ENCODE measurements at regions not wholly inside any gene's neighbourhood (a gene's known extent, or its start where the extent isn't known, plus 50 kb on each side); places are given as distances from the start of the nearest gene placed in this dataset.
"Not testable (repeated sequence)": the region's sequence is repeated elsewhere in the genome, so short reads cannot be mapped to it uniquely, and the experiment has no call there.

DNA sequence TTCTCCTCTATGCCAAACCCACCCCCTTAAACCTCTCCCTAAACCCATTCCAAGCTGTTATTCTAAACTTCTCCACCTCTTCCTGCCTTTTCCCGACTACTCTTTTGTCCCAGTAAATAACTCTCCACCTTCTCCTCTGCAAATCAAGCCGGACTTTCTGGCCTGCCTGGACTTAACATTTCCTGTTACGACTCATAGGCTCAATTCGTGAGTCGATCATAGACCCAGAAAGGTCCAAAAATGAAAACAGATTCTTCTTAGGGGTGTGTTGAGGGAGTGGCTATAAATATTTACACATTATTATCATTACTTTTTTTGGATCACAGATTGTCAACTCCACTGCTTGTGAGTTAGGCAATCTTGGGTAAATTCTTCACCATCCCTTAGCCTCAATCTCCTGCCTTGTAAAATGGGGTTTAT is 59.0 kb upstream of the HABP2 start:
- DNase-seq (ENCODE audit: low spot score) = no peak
- intact Hi-C loops (cut with DNase I) = no loop called here

DNA sequence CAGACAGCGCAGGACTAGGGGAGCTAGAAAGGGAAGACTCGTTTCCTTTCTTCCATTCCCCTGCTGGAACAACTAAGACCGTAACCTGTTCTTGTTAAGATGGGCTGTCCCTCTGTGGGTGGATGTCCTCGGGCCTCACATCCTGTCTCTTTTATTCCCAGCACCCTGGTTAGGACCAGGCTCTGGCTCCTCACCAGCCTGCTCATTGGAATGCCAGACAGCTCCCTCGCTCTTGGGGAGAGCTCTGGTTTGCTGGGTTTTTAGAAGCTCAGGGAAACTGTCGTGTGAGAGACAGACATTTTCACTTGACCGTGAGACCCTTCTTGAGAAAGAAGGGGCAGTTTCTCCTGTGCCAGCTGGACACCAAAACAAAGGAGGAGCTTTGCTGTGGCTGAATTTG is 58.1 kb upstream of the HABP2 start:
- no peak for DNase-seq (ENCODE audit: low spot score)
- intact Hi-C loops (cut with DNase I) = no loop called here

DNA sequence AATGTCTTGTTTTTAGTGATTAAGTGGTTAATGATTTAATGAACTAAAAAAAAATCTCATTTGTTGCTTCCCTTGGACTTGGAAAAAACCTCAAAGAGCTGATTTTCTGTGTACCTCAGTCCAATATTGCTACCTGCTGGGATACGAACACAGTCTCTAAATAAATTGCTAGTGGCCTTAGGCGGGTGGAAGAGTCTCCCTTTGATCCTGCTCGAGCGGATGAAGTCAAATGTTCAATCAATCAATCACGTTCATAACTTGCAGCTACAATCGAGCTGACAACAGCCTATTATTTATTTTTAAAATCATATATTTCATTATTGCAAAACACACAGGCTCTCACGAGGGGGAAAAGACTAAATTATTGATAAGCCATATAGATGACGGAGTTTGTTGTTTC is 57.3 kb upstream of the HABP2 start:
- intact Hi-C loops (cut with DNase I) = no loop called here
- DNase-seq (ENCODE audit: low spot score) = no peak

DNA sequence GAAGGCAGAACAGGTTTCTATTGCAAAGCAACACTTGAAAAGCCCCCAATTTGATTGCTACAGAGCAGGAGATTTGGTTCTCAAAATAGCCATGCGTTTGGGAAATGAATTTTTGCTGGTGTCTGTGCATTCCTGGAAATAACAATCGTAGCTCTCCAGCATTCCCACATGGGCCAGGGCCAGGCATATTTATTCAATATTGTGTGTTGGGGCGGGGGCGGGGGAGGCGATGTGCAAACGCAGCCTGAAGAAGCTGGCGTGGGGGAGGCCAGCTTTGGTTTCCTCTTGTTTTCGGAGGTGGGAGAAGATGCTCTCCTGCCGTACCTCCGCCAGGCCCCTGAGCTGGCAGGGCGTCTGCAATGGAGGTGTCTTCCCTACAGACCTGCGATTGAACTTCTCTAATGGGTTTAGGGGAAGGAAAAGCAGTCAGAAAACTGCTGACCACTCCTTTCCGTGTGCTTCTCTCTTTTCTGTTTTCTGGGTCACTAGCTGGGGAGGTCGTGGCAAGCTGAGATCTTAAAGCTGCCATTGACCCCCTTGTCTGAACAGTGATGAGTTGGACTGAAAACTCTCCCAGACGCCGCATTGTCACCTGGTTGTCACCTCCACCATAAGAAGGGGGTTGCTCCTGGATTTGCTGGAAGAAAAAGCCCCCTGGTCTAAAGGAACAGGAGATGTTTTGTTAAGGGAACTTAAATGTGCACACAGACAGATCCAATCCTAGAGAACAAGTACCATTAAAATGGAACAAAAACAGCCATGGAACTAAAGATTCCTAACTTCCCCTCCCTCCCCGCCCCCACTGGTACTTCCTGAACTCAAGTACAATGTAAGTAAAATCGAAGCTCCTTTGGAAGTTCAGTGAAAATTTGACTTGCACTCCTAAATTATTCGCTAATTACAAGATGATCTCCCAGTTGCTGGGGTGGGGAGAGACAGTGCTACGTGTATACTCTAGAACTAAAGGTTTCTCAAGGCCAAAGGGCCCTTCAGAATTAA is 56.4 kb upstream of the HABP2 start:
- no peak for DNase-seq (ENCODE audit: low spot score)
- intact Hi-C loops (cut with DNase I) = no loop called here

DNA sequence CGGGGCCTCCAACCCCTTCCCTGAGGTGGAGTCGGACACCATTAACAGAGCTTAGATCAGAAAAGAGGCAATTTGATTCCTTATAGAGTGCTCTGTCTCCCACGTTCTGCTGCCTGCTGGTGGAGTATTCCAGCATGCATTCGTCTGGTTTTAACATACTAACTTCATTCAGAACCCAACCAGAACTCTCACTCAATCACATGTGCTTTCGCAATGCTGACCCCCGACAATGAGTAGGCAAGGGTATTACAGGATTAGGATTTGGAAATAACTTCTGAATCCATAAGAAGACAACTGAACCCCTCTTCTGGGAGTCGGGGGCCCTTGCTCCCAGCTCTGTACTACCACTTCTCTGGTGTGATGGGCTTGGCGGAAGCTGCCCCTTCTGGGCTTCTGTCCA is 55.7 kb upstream of the HABP2 start:
- intact Hi-C loops (cut with DNase I) = no loop called here

DNA sequence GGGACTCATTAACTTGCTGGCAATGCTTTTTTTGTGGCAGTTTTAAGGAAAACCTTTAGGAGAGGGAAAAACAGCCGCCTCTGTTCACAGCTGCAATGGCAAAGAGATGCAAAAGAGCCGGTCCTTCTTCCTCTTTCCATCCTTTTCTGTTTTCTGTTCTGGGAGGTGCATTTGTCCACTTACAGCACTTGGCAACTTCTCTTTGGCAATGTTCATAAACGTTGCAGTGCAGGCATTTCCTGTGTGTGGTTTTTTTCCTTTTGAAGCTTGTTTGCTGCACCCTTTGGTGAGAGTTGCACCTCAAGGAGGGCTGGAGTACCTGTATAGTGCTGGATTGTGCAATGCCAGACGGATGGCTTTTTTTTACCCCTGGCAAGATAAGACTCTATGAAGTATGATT is 53.9 kb upstream of the HABP2 start:
- intact Hi-C loops (cut with DNase I) = no loop called here
- DNase-seq (ENCODE audit: low spot score) = no peak

More for the DNA sequence above, 55.7 kb upstream of the HABP2 start:
- DNase-seq (ENCODE audit: low spot score) = no peak

DNA sequence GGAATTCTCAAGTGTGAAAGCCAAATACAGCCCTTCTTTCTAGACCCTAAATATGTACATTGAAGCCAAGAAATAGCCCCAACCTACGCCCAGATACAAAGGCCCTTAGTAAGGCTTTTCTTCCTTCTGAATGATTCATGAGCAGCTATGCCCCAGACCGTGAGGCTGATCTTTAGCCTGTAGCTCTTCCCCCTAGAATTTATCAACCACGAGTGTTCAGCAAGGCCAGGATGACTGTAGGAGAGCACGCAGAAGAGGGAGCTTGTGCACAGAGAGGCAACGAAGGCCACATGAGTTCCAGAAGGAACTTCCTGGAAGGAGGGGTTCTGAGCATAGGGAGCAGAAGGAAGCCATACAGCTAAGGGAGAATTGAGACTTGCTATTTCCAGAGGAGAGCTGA is 53.0 kb upstream of the HABP2 start:
- DNase-seq (ENCODE audit: low spot score) = no peak
- intact Hi-C loops (cut with DNase I) = no loop called here

DNA sequence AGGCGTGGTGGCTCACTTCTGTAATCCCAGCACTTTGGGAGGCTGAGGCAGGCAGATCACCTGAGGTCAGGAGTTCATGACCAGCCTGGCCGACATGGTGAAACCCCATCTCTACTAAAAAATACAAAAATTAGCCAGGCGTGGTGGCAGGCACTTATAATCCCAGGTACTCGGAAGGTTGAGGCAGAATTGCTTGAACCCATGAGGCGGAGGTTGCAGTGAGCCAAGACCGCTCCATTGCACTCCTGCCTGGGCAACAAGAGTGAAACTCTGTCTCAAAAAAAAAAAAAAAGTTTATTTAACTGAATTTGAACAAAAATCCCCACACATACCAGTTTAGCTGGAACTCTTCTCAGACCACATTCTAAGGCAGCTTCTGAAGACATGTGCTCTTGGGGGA is 51.8 kb upstream of the HABP2 start:
- intact Hi-C loops (cut with DNase I); DNase-seq (ENCODE audit: low spot score): not testable (repeated sequence)

Data from posterior vena cava (tissue), 2 donors.